GM19397 (cell line): ENCODE measurements at regions not wholly inside any gene's neighbourhood (a gene's known extent, or its start where the extent isn't known, plus 50 kb on each side); places are given as distances from the start of the nearest gene placed in this dataset.
"Not testable (repeated sequence)": the region's sequence is repeated elsewhere in the genome, so short reads cannot be mapped to it uniquely, and the experiment has no call there.

ENCODE experiments used
- ATAC-seq: cut with Tn5 transposase; IDR thresholded peaks from one replicate; pipeline ENCODE4 v1.9.1; 2021; ENCODE audit warnings: mild to moderate bottlenecking, moderate library complexity; ENCODE audit not compliant: unreplicated experiment

- ATAC-seq = no peak
These were observed 683.6 kb downstream of the BCKDHB start for GRCh38 chr6:80789912-80790570.

GRCh38 chr6:80783271-80783670, 676.8 kb downstream of the BCKDHB start:
- not testable (repeated sequence) for ATAC-seq

- no peak for ATAC-seq
These were observed 665.5 kb downstream of the BCKDHB start for GRCh38 chr6:80771941-80772340.

- ATAC-seq = no peak
These were observed 662.6 kb downstream of the BCKDHB start for GRCh38 chr6:80769106-80769505.

GRCh38 chr6:80767808-80768207, 661.3 kb downstream of the BCKDHB start:
- ATAC-seq = no peak

- no peak for ATAC-seq
These were observed 637.7 kb downstream of the BCKDHB start for GRCh38 chr6:80744213-80744612.

GRCh38 chr6:80742481-80742880, 636.0 kb downstream of the BCKDHB start:
- no peak for ATAC-seq

- no peak for ATAC-seq
These were observed 627.2 kb downstream of the BCKDHB start for GRCh38 chr6:80733641-80734040.

- ATAC-seq = no peak
These were observed 622.4 kb downstream of the BCKDHB start for GRCh38 chr6:80728830-80729229.

GRCh38 chr6:80728101-80728750, 621.8 kb downstream of the BCKDHB start:
- no peak for ATAC-seq

- no peak for ATAC-seq
These were observed 618.9 kb downstream of the BCKDHB start for GRCh38 chr6:80725156-80725930.

- ATAC-seq = no peak
These were observed 614.4 kb downstream of the BCKDHB start for GRCh38 chr6:80720824-80721223.

- no peak for ATAC-seq
These were observed 608.0 kb downstream of the BCKDHB start for GRCh38 chr6:80714513-80714912.

GRCh38 chr6:80698459-80698858, 592.0 kb downstream of the BCKDHB start:
- ATAC-seq = no peak

GRCh38 chr6:80696268-80696667, 589.8 kb downstream of the BCKDHB start:
- no peak for ATAC-seq

GRCh38 chr6:80690551-80691131, 584.2 kb downstream of the BCKDHB start:
- no peak for ATAC-seq

GRCh38 chr6:80689716-80690395, 583.4 kb downstream of the BCKDHB start:
- ATAC-seq = no peak

- ATAC-seq = no peak
These were observed 573.5 kb downstream of the BCKDHB start for GRCh38 chr6:80679992-80680391.

GRCh38 chr6:80676386-80676785, 569.9 kb downstream of the BCKDHB start:
- no peak for ATAC-seq

GRCh38 chr6:80674669-80675068, 568.2 kb downstream of the BCKDHB start:
- ATAC-seq = no peak

GRCh38 chr6:80673367-80673766, 566.9 kb downstream of the BCKDHB start:
- ATAC-seq = no peak
